Superior temporal gyrus (tissue), 1 donor: ENCODE measurements at regions not wholly inside any gene's neighbourhood (a gene's known extent, or its start where the extent isn't known, plus 50 kb on each side); places are given as distances from the start of the nearest gene placed in this dataset.

ENCODE experiments used
- DNase-seq: peaks from one replicate; pipeline ENCODE4 v3.0.0-alpha.2; 2016; ENCODE audit errors: extremely low spot score

- DNase-seq, result peak; percentile 43
Observed at GRCh38 chr12:16136219-16136988, 141.1 kb downstream of the SLC15A5 start.

DNA sequence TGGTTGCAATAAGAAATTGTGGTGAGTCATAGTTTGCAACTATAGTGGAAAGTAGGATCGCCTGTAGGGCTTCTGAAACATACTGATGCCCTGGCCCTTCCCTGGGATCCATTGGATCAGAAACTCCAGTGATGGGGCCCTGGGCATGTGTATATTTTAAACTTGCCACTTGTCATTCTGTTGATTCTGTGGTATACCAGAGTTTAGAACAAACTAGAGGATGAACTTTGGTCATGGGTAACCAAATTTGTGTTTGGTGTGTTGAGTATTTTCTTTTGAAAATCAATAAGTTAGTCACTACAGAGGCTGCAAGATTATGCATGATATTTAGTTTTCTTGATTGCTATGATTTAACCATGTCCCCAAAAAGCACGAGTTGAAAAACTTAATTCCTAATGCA, 142.2 kb downstream of the SLC15A5 start:
- no peak for DNase-seq

GRCh38 chr12:16130343-16130742, 147.1 kb downstream of the SLC15A5 start:
- no peak for DNase-seq

GRCh38 chr12:16121953-16122352, 155.5 kb downstream of the SLC15A5 start:
- DNase-seq, result no peak

GRCh38 chr12:16119618-16120415, 157.7 kb downstream of the SLC15A5 start:
- DNase-seq, result no peak

DNA sequence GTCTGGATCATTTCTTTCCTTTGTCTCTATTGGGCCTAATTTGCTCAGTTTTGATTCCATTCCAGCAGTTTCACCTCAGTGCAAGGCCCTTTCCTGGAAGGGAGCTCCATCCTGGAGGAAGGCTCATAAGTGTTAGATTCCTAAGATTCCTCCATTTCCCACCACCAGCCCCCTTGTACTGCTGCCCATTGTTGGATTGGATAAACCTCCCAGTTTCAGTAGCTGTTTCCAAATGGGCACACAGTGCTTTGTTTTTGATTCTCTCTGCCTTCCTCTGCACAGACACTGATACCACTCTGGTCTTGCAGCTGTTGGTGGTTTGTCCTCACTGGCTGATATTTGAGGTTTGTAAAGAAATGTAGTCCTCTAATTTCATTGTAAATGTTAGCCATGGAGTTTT, 158.9 kb downstream of the SLC15A5 start:
- no peak for DNase-seq

- DNase-seq, result no peak
Observed at GRCh38 chr12:16112612-16113560, 164.6 kb downstream of the SLC15A5 start.

DNA sequence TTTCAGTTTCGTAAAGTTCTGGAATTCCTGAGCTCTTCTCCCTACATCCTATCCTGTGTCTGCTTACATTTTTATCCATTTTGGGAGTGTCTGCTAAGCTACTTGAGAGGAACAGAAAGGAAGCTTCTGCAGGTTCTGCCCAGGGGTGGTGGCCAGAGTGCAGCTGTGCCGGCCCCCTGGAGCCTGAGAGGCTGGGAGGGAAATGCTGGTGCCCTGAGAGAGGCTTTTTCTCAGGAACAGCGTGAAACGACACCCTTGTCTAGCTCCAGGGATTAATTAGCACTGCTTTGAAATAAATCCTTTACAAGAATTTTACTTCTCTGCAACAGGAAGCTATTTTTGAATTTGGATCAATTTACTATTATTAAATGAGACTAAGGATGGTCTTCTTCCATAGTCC, 165.4 kb downstream of the SLC15A5 start:
- no peak for DNase-seq

GRCh38 chr12:16110596-16110995, 166.9 kb downstream of the SLC15A5 start:
- DNase-seq, result no peak

- no peak for DNase-seq
Observed at GRCh38 chr12:16103851-16104250, 173.6 kb downstream of the SLC15A5 start.

GRCh38 chr12:16100206-16100605, 177.3 kb downstream of the SLC15A5 start:
- no peak for DNase-seq

DNA sequence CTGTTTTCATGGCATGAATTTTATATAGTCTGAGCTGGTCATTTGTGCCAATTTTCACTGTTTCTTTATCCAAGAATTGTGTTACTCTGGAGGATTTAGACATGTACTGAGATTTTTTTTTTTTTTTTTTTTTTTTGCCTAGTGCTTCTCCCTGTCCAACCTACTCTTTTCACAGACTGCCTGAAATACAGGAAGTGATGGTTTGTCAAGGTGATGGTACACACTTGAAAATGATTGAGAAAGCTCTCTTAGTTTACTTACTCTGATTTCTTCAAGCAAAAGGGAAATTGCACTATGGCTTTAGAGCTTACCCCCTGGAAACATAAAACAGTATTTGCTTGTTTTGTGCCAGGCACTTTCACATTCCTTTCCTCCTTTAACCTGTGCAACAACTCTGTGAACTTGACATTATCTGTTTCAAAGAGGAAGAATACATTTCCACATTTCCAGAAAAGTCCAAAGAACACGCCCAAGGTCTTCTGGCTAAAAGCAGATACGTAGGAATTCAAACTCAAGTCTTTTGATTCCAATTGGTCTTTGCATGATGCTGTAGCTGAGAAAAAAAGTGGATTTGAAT, 181.1 kb downstream of the SLC15A5 start:
- no peak for DNase-seq

DNA sequence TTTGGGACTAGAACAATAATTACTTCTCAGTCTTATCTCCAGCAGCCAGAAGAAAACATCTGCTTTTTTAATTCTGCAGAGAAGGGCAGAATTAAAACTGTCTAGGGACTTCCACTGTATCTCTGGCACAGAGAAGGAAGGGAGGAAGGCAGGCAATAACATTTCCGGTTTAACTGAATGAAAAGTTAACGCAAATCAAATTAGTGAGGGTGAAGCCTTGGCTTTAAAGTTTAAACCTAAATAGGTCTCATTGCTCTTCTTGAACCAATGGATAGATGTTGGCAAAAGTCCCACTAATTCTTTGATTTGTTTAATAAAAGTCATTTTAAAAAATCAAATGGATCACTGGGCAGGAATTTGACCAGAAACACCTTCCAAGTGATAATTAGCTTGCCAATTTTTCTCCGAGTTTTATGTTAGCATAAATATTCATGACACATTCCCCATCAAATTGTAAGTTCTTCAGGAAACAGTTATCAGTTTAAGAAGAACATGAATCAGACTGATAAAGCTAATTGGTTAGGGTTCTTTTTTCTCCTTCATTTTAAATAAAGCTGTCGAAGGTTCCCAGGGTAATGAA, 181.9 kb downstream of the SLC15A5 start:
- no peak for DNase-seq

DNA sequence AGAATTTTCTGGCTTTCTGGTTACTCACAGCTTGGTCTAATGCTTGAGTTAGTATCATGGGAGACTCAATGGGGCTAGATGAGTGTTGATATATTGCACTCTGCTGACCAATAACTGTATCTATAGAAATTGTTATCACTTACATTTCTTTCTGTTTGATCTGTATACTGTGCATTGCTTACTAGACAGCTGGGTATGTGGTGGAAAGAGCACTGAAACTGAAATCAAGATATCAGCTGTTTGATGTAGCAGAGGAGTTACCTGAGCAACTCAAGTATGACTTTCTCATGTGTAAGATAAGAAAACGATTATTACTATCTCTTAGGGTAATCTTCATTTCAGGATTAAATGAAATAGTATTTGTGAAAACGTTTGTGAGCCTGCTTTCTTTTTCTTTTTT, 183.0 kb downstream of the SLC15A5 start:
- DNase-seq, result no peak

- no peak for DNase-seq
Observed at GRCh38 chr12:16093825-16094224, 182.7 kb downstream of the DERA start.

GRCh38 chr12:16090974-16091373, 179.8 kb downstream of the DERA start:
- no peak for DNase-seq

DNA sequence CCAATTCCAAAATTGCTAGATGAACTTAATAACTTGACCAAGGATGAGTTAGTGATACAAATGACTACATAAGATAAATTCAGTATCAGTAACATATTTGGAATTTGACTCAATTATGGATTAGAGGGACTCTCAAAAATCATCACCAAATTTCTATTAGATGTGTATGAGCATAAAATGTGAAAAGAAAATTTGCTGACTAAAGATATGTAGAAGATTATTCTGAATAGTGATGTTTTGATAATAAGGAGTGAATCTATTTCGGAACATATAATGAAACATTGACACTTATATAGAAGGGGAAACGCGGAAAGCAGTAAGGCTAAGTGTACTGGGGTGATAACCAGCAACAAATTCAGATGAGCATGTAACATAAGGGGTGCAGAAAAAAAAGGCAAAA, 177.3 kb downstream of the DERA start:
- no peak for DNase-seq
